ENCODE measurements at regions not wholly inside any gene's neighbourhood (a gene's known extent, or its start where the extent isn't known, plus 50 kb on each side); places are given as distances from the start of the nearest gene placed in this dataset.

DNA sequence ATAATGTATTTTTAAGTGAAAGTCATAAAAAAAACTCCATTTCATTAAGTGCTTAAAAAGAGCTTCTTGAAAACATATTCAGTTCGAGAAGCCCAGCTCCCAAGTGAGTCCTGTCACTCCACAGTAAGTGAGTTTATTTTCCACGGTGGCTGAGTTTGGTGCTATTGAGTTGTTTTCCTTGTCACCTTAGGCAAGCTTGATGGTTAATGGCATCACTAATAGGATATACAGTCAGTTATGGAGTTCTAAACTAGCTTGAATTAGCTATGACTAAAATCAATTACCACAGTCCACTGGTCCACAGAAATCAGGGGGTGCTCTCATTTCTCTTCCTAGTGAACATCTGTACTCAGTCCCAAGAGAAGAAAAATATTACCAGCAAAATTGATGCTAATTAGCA, 1526.2 kb upstream of the IGFBP7 start:
- Histone ChIP-seq H3K27me3 (replicated peaks in 1 of 2; ENCODE audit: control insufficient read depth in 2 of 2, insufficient read depth in 2 of 2, low read length in 1 of 2) (no peaks in the 10 kb centered on the region), H3K4me3 (no peak overlapping the region), H3K27ac (ENCODE audit: control insufficient read depth, insufficient read depth) (no peak overlapping the region), H2AFZ (ENCODE audit: control insufficient read depth, low read depth, low read length) (no peak overlapping the region), H3K9me3 (replicated peaks; ENCODE audit: control insufficient read depth, insufficient read depth, low read length) (no peaks in the 10 kb centered on the region), H3K79me2 (ENCODE audit: control insufficient read depth, insufficient read depth, low read length) (no peaks in the 10 kb centered on the region), H3K4me1 (ENCODE audit: control insufficient read depth, insufficient read depth, low read length) (no peaks in the 10 kb centered on the region), H3K36me3 (ENCODE audit: control insufficient read depth in 2 of 2, insufficient read depth in 2 of 2, low read length in 1 of 2) (no peaks in the 10 kb centered on the region), H3K4me2 (ENCODE audit: control insufficient read depth, insufficient read depth) (no peak overlapping the region), H4K20me1 (ENCODE audit: control insufficient read depth, insufficient read depth) (no peaks in the 10 kb centered on the region), H3K9ac (ENCODE audit: control insufficient read depth, insufficient read depth, low read length) (no peak overlapping the region)
- DNase-seq (ENCODE audit: low read depth, low spot score) (no peak), FAIRE-seq (no peak), ATAC-seq (no peak)
- TF ChIP-seq BCL3 (IDR thresholded peaks at IDR 0.05; ENCODE audit: borderline replicate concordance, insufficient read depth, low read depth, low read length, poor library complexity, severe bottlenecking) = no peak
- no peak for TF ChIP-seq MXI1 (IDR thresholded peaks at IDR 0.05; ENCODE audit: low read depth, low read length)
- intact Hi-C loops (cut with micrococcal nuclease; ENCODE audit: unreplicated experiment) = no loop called here
- ChIA-PET SMC1A (ENCODE audit: uncharacterized antibody, unreplicated experiment) (interaction anchor here (0.7 kb wide), 1 partner anchor 52 kb away, joined by 3 read pairs; no protein-coding TSS in a partner anchor), RAD21 (ENCODE audit: unreplicated experiment) (no interaction called here), CTCF (no interaction called here), POLR2A (no interaction called here)
- no TSS peak for BruUV-seq (replicated peaks)
- in situ Hi-C loops (cut with MboI) = no loop called here
- WGBS (ENCODE audit: insufficient coverage, insufficient replicate concordance, low lambda C conversion rate, missing lambda C conversion rate) = 54% methylated on average over 2 of the region's 2 CpGs

GRCh38 chr4:58617226-58617625, 1507.0 kb upstream of the IGFBP7 start:
- FAIRE-seq = no peak
- no peaks in the 10 kb centered on the region for H3K27me3 ChIP-seq (replicated peaks in 1 of 2; ENCODE audit: control insufficient read depth in 2 of 2, insufficient read depth in 2 of 2, low read length in 1 of 2)
- H3K4me3 ChIP-seq = no peak overlapping the region
- no peak overlapping the region for H3K4me2 ChIP-seq (ENCODE audit: control insufficient read depth, insufficient read depth)
- POLR2A ChIA-PET = no interaction called here
- SMC1A ChIA-PET (ENCODE audit: uncharacterized antibody, unreplicated experiment) = no interaction called here
- no peaks in the 10 kb centered on the region for H3K4me1 ChIP-seq (ENCODE audit: control insufficient read depth, insufficient read depth, low read length)
- no peaks in the 10 kb centered on the region for H4K20me1 ChIP-seq (ENCODE audit: control insufficient read depth, insufficient read depth)
- H3K27ac ChIP-seq (ENCODE audit: control insufficient read depth, insufficient read depth) = no peak overlapping the region
- WGBS (ENCODE audit: insufficient coverage, insufficient replicate concordance, low lambda C conversion rate, missing lambda C conversion rate) = 23% methylated on average over 2 of the region's 2 CpGs
- DNase-seq (ENCODE audit: low read depth, low spot score) = no peak
- no peak overlapping the region for H2AFZ ChIP-seq (ENCODE audit: control insufficient read depth, low read depth, low read length)
- CTCF ChIA-PET = no interaction called here
- in situ Hi-C loops (cut with MboI) (no loop called here), intact Hi-C loops (cut with micrococcal nuclease; ENCODE audit: unreplicated experiment) (no loop called here)
- no TSS peak for BruUV-seq (replicated peaks)
- no peaks in the 10 kb centered on the region; the same call in 2 of the 3 replicates for H3K9me3 ChIP-seq (replicated peaks; ENCODE audit: control insufficient read depth, insufficient read depth, low read length)
- H3K36me3 ChIP-seq (ENCODE audit: control insufficient read depth in 2 of 2, insufficient read depth in 2 of 2, low read length in 1 of 2) = no peaks in the 10 kb centered on the region
- RAD21 ChIA-PET (ENCODE audit: unreplicated experiment) = no interaction called here
- H3K9ac ChIP-seq (ENCODE audit: control insufficient read depth, insufficient read depth, low read length) = no peak overlapping the region
- no peaks in the 10 kb centered on the region for H3K79me2 ChIP-seq (ENCODE audit: control insufficient read depth, insufficient read depth, low read length)
- no peak for ATAC-seq
- TF ChIP-seq POU2F2 (IDR thresholded peaks at IDR 0.05; ENCODE audit: borderline replicate concordance, low read depth, low read length) (no peak), FOXM1 (IDR thresholded peaks at IDR 0.05; ENCODE audit: low read depth, low read length) (no peak), SMC3 (IDR thresholded peaks at IDR 0.05; ENCODE audit: borderline replicate concordance, low read length) (no peak), SUPT20H (IDR thresholded peaks at IDR 0.05; ENCODE audit: borderline replicate concordance, control insufficient read depth, low read depth, low read length) (no peak), BCLAF1 (IDR thresholded peaks at IDR 0.05) (no peak), SREBF1 (IDR thresholded peaks at IDR 0.05; ENCODE audit: low read length) (no peak), CHD1 (IDR thresholded peaks at IDR 0.05; ENCODE audit: low read depth, low read length) (no peak), MTA3 (IDR thresholded peaks at IDR 0.05; ENCODE audit: borderline replicate concordance, low read length) (no peak), ETV6 (conservative IDR thresholded peaks at IDR 0.05 in 1 of 2, IDR thresholded peaks at IDR 0.05 in 1 of 2; ENCODE audit: borderline replicate concordance in 1 of 2, low read depth in 1 of 2) (no peak), POLR2AphosphoS2 (IDR thresholded peaks at IDR 0.05; ENCODE audit: low read depth, low read length) (no peak), SMARCA5 (IDR thresholded peaks at IDR 0.05) (no peak), IRF4 (IDR thresholded peaks at IDR 0.05; ENCODE audit: low read depth, low read length) (no peak), EP300 (IDR thresholded peaks at IDR 0.05; ENCODE audit: borderline replicate concordance in 1 of 2, control insufficient read depth in 1 of 2, low read depth in 2 of 2, low read length in 2 of 2) (no peak)

Measured in GM12878 (cell line).